KG1 (cell line): ENCODE measurements at regions not wholly inside any gene's neighbourhood (a gene's known extent, or its start where the extent isn't known, plus 50 kb on each side); places are given as distances from the start of the nearest gene placed in this dataset.
"Not testable (repeated sequence)": the region's sequence is repeated elsewhere in the genome, so short reads cannot be mapped to it uniquely, and the experiment has no call there.

Experiments used
- DNase-seq: peaks from one replicate; lab custom pipeline; 2025; lab: John Stamatoyannopoulos, UW

- DNase-seq = no peak
Observed at GRCh38 chr7:17090751-17091150, 207.7 kb upstream of the AHR start.

GRCh38 chr7:17093461-17093860 lies 205.0 kb upstream of the AHR start:
- no peak for DNase-seq

- DNase-seq = no peak
Observed at GRCh38 chr7:17094963-17095574, 203.4 kb upstream of the AHR start.

GRCh38 chr7:17095931-17096330 lies 202.5 kb upstream of the AHR start:
- DNase-seq = no peak

GRCh38 chr7:17097668-17098297 lies 200.7 kb upstream of the AHR start:
- no peak for DNase-seq

- no peak for DNase-seq
Observed at GRCh38 chr7:17098515-17098914, 199.9 kb upstream of the AHR start.

GRCh38 chr7:17099083-17099973 lies 199.1 kb upstream of the AHR start:
- no peak for DNase-seq

- DNase-seq = not testable (repeated sequence)
Observed at GRCh38 chr7:17099974-17100509, 198.4 kb upstream of the AHR start.

GRCh38 chr7:17101207-17101696 lies 197.2 kb upstream of the AHR start:
- DNase-seq = no peak

- DNase-seq = no peak
Observed at GRCh38 chr7:17103170-17103569, 195.3 kb upstream of the AHR start.

- no peak for DNase-seq
Observed at GRCh38 chr7:17103984-17104383, 194.5 kb upstream of the AHR start.

- DNase-seq = no peak
Observed at GRCh38 chr7:17104419-17104818, 194.0 kb upstream of the AHR start.

GRCh38 chr7:17105701-17106100 lies 192.8 kb upstream of the AHR start:
- no peak for DNase-seq

- DNase-seq = no peak
Observed at GRCh38 chr7:17108049-17108584, 190.3 kb upstream of the AHR start.

- no peak for DNase-seq
Observed at GRCh38 chr7:17109020-17109419, 189.4 kb upstream of the AHR start.

GRCh38 chr7:17113770-17114169 lies 184.7 kb upstream of the AHR start:
- DNase-seq = not testable (repeated sequence)

- no peak for DNase-seq
Observed at GRCh38 chr7:17118412-17118811, 180.0 kb upstream of the AHR start.

- no peak for DNase-seq
Observed at GRCh38 chr7:17120756-17121155, 177.7 kb upstream of the AHR start.

GRCh38 chr7:17121671-17122070 lies 176.8 kb upstream of the AHR start:
- no peak for DNase-seq

- DNase-seq = no peak
Observed at GRCh38 chr7:17123020-17123419, 175.4 kb upstream of the AHR start.

GRCh38 chr7:17126413-17127268 lies 171.8 kb upstream of the AHR start:
- no peak for DNase-seq
